Right lobe of liver (tissue), 6 donors: ENCODE measurements at regions not wholly inside any gene's neighbourhood (a gene's known extent, or its start where the extent isn't known, plus 50 kb on each side); places are given as distances from the start of the nearest gene placed in this dataset.

Source experiments
- ATAC-seq, 4 donors: fragments of 200-7000 bp; cut with Tn5 transposase; one replicate each; pipeline ENCODE4 v1.9.1; 2020; ENCODE audit warnings: mild to moderate bottlenecking in 4 of 4, moderate library complexity in 4 of 4
- DNase-seq, 3 donors: peaks; one replicate each; pipeline ENCODE4 v3.0.0-alpha.2; 2020
- H3K27ac ChIP-seq, 3 donors: fragments of 200-600 bp; one replicate each; pipeline ENCODE4 v1.8.0; 2022
- H3K27me3 ChIP-seq, 2 donors: fragments of 200-600 bp; one replicate each; pipeline ENCODE4 v1.8.0; 2022
- H3K36me3 ChIP-seq, 4 donors: fragments of 200-600 bp; sonication (generic) in 1 of 4; one replicate each; pipeline versions ENCODE4 v1.5.1 to v1.8.0; 2017 to 2022; ENCODE audit warnings: control low read depth in 1 of 4
- H3K4me1 ChIP-seq, 4 donors: fragments of 200-600 bp; sonication (generic) in 1 of 4; one replicate each; pipeline versions ENCODE4 v1.5.1 to v1.8.0; 2017 to 2022; ENCODE audit warnings: control low read depth in 1 of 4
- H3K4me3 ChIP-seq, 3 donors: fragments of 200-600 bp; one replicate each; pipeline ENCODE4 v1.8.0; 2022
- H3K9me3 ChIP-seq, 4 donors: fragments of 200-600 bp; sonication (generic) in 1 of 4; one replicate each; pipeline versions ENCODE4 v1.5.1 to v1.8.0; 2017 to 2022; ENCODE audit warnings: control low read depth in 1 of 4
- CTCF ChIP-seq, 4 donors: fragments of 200-600 bp in 3 of 4; fragments of 450-650 bp in 1 of 4; IDR thresholded peaks; one replicate each; pipeline versions ENCODE4 v1.5.1 to v1.8.0; 2016 to 2022; ENCODE audit warnings: antibody characterized with exemption in 4 of 4, mild to moderate bottlenecking in 2 of 4
- POLR2A ChIP-seq: fragments of 450-650 bp; IDR thresholded peaks from one replicate; pipeline ENCODE4 v1.6.1; 2017; ENCODE audit warnings: antibody characterized with exemption, mild to moderate bottlenecking
- WGBS: methylation state at CpG from one replicate; pipeline ENCODE4 v1.1.6; 2018; ENCODE audit warnings: low coverage, low lambda C conversion rate; ENCODE audit not compliant: insufficient coverage; ENCODE audit errors: missing lambda C conversion rate; 5-methylcytosine and 5-hydroxymethylcytosine counted together
- intact Hi-C, 2 donors: fragments of 100-400 bp; cut with DNase I; formaldehyde crosslinking; loops; one replicate each; pipeline versions ENCODE4 v1.11.2 to v1.14.1; 2022
- donor health status: DM: no; HTN: yes; CAD: no.
- donor health status: DM: no; HTN: no; CAD: no.
- donor health status: DM: no; HTN: no; CAD: no.
- donor health status: DM: no; HTN: yes; CAD: no.
- donor health status: DM: no; HTN: yes; CAD: no.

DNA sequence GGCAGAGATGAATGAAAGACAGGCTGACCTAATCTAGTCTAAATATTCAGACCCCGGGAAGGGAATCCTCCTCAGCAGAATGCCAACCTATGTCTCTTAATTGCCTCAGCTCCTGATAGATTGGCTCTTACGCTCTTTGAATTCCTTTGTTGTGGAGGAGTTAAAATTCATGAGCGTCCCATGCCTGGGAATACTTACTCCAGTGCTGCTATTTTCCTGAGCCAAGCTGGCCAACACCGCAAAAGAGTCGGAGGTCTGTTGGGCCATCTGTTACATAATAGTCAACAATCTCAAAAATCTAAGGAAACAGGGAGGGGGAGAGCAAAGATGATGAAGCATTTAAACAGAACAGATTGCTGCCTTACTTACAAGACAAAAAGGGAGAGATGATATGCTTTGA lies 182.8 kb downstream of the ASCL1 start:
- TF ChIP-seq POLR2A: no peak
- Histone ChIP-seq H3K27ac (no peak overlapping the region), H3K27me3 (no peaks in the 10 kb centered on the region), H3K4me1 (no peaks in the 10 kb centered on the region), H3K4me3 (no peak overlapping the region), H3K36me3 (no peaks in the 10 kb centered on the region), H3K9me3 (no peaks in the 10 kb centered on the region)
- ATAC-seq (no peak), DNase-seq (no peak)
- intact Hi-C loops: no loop called here
- 56% methylated on average over 5 of the region's 5 CpGs for WGBS

GRCh38 chr12:103144278-103144677 lies 186.8 kb downstream of the ASCL1 start:
- intact Hi-C loops: no loop called here
- 90% methylated on average over 5 of the region's 5 CpGs for WGBS
- no peak for ATAC-seq

GRCh38 chr12:103160622-103161021 lies 203.1 kb downstream of the ASCL1 start:
- no peaks in the 10 kb centered on the region for H3K9me3 ChIP-seq
- no peaks in the 10 kb centered on the region for H3K36me3 ChIP-seq
- peaks cover 0 to 24% (median 12%) of the 10 kb centered on the region in 4 donors for H3K4me1 ChIP-seq
- WGBS: 77% methylated on average over 2 of the region's 2 CpGs
- DNase-seq: no peak
- TF ChIP-seq CTCF (IDR thresholded peaks at IDR 0.05) (no peak), POLR2A (no peak)
- intact Hi-C loops: no loop called here
- no peaks in the 10 kb centered on the region for H3K27me3 ChIP-seq
- no peak overlapping the region for H3K4me3 ChIP-seq
- peak; percentile 78 to 89 (median 86) for ATAC-seq
- H3K27ac ChIP-seq: peak overlapping the region in 2 of 3 donors; percentile 29 to 47

More at GRCh38 chr12:103144278-103144677, 186.8 kb downstream of the ASCL1 start:
- Histone ChIP-seq H3K4me1 (no peaks in the 10 kb centered on the region), H3K27me3 (no peaks in the 10 kb centered on the region), H3K36me3 (no peaks in the 10 kb centered on the region), H3K27ac (no peak overlapping the region), H3K4me3 (no peak overlapping the region), H3K9me3 (no peaks in the 10 kb centered on the region)
- TF ChIP-seq POLR2A: no peak
- no peak for TF ChIP-seq CTCF (IDR thresholded peaks at IDR 0.05)
- no peak for DNase-seq

DNA sequence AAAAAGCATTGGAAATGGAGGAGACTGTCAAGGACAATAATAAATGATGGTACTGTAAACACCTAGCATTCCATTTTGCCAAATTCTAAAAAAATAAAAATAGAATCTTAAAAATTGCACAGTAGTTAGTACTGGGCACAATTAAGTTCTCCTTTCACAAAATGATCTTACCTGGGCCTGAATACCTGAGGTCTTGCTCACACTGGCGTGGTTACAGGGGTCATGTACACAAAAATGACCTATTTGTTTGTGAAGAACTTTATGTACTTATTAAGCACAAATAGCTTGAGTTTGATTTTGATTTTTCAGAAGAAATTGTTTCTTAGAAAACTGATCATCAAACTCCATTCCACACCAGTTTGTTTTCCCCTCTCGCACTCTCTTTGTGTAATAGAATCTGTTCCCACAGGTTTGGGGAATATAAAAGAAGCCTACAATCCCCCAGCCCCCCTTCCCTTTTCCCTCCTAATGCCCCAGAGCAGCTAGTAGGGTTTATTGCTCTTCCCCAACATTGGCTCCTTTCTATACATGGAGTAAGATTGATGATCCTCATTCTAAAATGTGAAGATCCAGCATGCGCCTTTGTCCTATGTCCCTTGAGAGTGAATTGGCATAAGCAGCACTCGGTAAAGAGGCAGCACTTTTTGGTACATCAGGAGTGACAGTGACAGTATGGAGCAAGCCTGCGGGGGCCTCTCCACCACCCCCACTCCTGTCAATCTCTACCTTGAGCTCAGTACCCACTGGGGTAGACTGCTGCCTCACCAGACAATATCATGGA lies 204.3 kb downstream of the ASCL1 start:
- TF ChIP-seq CTCF (IDR thresholded peaks at IDR 0.05) (no peak), POLR2A (no peak)
- no peaks in the 10 kb centered on the region for H3K27me3 ChIP-seq
- H3K36me3 ChIP-seq: no peaks in the 10 kb centered on the region
- H3K9me3 ChIP-seq: no peaks in the 10 kb centered on the region
- 54% methylated on average over 4 of the region's 5 CpGs for WGBS
- H3K4me1 ChIP-seq: peaks cover 0 to 30% (median 14%) of the 10 kb centered on the region in 4 donors
- peak; percentile 80 to 89 (median 86) for ATAC-seq
- intact Hi-C loops: no loop called here
- DNase-seq: peak in 2 of 3 donors; percentile 21 to 55
- no peak overlapping the region for H3K4me3 ChIP-seq
- peak overlapping the region in 2 of 3 donors; percentile 47 to 61 for H3K27ac ChIP-seq

GRCh38 chr12:103166949-103167348 lies 209.5 kb downstream of the ASCL1 start:
- ATAC-seq: peak; percentile 72 to 87 (median 80)
- peak; percentile 19 to 84 (median 75) for DNase-seq
- WGBS: 67% methylated on average over 3 of the region's 3 CpGs
- peaks cover 0 to 23% (median 8%) of the 10 kb centered on the region in 4 donors for H3K4me1 ChIP-seq
- no peaks in the 10 kb centered on the region for H3K36me3 ChIP-seq
- no peak overlapping the region for H3K4me3 ChIP-seq
- H3K27ac ChIP-seq: peak overlapping the region in 2 of 3 donors; percentile 27 to 53
- TF ChIP-seq POLR2A: no peak
- TF ChIP-seq CTCF (IDR thresholded peaks at IDR 0.05): no peak
- no peaks in the 10 kb centered on the region for H3K27me3 ChIP-seq
- intact Hi-C loops: no loop called here
- no peaks in the 10 kb centered on the region for H3K9me3 ChIP-seq
